Stimulated activated naive CD8-positive, alpha-beta T cell treated with anti-CD3 and anti-CD28 coated beads, Interleukin-15, Interleukin-2, amounts not matched to agents 100 ng/mL and 50 ng/mL, for 24 hours (primary cell): ENCODE measurements at regions not wholly inside any gene's neighbourhood (a gene's known extent, or its start where the extent isn't known, plus 50 kb on each side); places are given as distances from the start of the nearest gene placed in this dataset.

Experiments
- H3K27ac Mint-ChIP-seq: one replicate; pipeline ENCODE4 v1.8.0; 2021; ENCODE audit warnings: mild to moderate bottlenecking, mixed read lengths
- H3K27me3 Mint-ChIP-seq: one replicate; pipeline ENCODE4 v1.8.0; 2021; ENCODE audit warnings: mixed read lengths
- H3K36me3 Mint-ChIP-seq: one replicate; pipeline ENCODE4 v1.8.0; 2021; ENCODE audit warnings: low read depth, mixed read lengths
- H3K4me1 Mint-ChIP-seq: one replicate; pipeline ENCODE4 v1.8.0; 2021; ENCODE audit warnings: low read depth, mixed read lengths
- H3K4me3 Mint-ChIP-seq: one replicate; pipeline ENCODE4 v1.8.0; 2021; ENCODE audit warnings: mild to moderate bottlenecking, mixed read lengths
- H3K9me3 Mint-ChIP-seq: one replicate; pipeline ENCODE4 v1.8.0; 2021; ENCODE audit warnings: mixed read lengths

DNA sequence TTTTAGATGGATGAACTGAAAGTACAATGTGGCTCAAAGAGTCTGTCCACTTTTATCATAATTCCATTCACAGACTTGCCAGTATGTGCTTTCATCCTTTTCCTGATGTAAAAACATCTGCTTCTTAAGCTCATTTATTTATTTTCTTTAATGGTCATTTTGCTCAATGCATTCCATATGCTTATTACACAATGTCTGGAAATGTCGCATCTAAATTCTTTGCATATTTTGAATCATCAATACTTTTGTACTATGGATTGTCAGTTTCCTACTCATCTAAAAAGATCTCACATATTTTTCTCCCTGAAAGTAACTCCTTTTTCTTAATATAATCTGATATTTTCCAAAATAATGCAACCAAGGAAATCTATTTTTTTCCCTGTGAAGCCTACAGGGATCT is 1315.8 kb downstream of the EFNB2 start:
- H3K27me3 Mint-ChIP-seq, result no peaks in the 10 kb centered on the region
- no peaks in the 10 kb centered on the region for H3K9me3 Mint-ChIP-seq
- no peak overlapping the region for H3K27ac Mint-ChIP-seq
- no peaks in the 10 kb centered on the region for H3K4me1 Mint-ChIP-seq
- H3K36me3 Mint-ChIP-seq, result no peaks in the 10 kb centered on the region
- H3K4me3 Mint-ChIP-seq, result no peak overlapping the region

DNA sequence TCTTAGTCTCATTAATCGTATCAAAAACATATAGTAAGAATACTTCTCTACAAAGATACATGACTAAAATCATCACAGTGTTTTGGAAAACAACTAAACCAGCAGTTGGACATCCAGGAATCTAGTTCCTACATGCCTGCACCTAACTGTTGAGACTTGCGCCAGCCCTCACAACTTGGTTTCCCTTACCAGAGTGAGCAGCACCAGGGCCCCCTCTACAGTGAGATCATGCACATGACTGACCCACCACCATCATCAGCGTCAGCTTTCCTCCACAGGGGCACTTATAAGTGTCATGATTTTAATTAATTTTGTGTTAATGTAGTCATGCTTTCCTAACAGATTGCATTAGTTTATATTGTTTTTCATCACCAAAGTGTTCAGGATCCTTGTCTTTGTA is 1322.0 kb downstream of the EFNB2 start:
- no peaks in the 10 kb centered on the region for H3K4me1 Mint-ChIP-seq
- no peaks in the 10 kb centered on the region for H3K27me3 Mint-ChIP-seq
- no peak overlapping the region for H3K4me3 Mint-ChIP-seq
- no peaks in the 10 kb centered on the region for H3K9me3 Mint-ChIP-seq
- no peak overlapping the region for H3K27ac Mint-ChIP-seq
- no peaks in the 10 kb centered on the region for H3K36me3 Mint-ChIP-seq

DNA sequence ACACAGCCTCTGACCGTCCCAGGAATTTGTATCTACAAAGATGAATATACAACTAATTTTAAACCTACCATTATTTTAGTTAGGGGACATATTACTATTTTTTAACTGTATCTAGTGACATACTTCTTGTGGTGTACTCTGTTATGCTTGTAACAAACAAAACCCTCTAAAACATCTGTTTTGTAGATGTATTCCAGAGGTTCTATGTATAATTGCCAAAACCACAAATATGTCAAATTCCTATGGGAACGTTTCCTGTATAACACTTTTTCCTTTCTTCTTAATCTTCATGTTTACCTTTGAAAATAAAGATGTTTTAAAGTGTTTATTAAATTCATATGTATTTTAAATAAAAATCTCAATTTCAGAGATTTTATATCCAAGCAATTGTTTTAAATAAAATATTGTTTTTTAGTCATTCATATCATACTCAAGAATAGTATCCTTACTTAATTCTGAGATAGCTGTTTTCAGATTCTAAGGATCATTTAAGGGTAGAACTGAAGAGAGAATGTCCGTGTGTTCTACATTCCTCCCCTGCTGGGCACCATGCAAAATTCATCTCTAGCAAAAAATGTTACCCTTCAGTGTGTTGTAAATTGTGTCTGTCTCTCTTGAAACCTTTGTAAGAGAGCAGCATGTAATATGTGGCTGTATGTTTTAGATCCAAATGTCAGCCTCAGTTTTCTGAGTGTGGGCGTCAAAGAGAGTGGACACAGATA is 1327.7 kb downstream of the EFNB2 start:
- H3K36me3 Mint-ChIP-seq, result no peaks in the 10 kb centered on the region
- no peak overlapping the region for H3K4me3 Mint-ChIP-seq
- H3K27ac Mint-ChIP-seq, result no peak overlapping the region
- H3K27me3 Mint-ChIP-seq, result no peaks in the 10 kb centered on the region
- no peaks in the 10 kb centered on the region for H3K4me1 Mint-ChIP-seq
- H3K9me3 Mint-ChIP-seq, result no peaks in the 10 kb centered on the region

DNA sequence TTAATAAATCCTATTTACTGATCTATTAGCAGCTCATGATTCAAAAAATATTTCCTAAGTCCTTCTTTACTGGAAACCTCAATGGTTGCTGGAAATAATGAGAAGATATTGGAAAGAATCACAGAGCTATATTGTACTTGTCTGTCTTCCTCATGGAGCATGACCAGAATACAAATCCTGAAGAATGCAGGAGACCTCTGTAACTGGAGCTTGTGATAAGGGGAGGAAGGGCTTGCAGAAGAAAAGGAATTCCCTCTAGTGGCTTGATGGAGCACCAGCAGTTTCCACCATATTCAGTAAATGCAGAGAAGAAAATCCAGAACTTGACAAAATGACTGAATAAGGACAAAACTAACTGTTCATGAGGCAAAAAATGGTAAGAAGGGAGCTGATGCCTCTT is 1333.1 kb downstream of the EFNB2 start:
- H3K27ac Mint-ChIP-seq, result no peak overlapping the region
- H3K36me3 Mint-ChIP-seq, result no peaks in the 10 kb centered on the region
- no peaks in the 10 kb centered on the region for H3K4me1 Mint-ChIP-seq
- H3K4me3 Mint-ChIP-seq, result no peak overlapping the region
- peaks cover 6% of the 10 kb centered on the region for H3K27me3 Mint-ChIP-seq
- H3K9me3 Mint-ChIP-seq, result no peaks in the 10 kb centered on the region

DNA sequence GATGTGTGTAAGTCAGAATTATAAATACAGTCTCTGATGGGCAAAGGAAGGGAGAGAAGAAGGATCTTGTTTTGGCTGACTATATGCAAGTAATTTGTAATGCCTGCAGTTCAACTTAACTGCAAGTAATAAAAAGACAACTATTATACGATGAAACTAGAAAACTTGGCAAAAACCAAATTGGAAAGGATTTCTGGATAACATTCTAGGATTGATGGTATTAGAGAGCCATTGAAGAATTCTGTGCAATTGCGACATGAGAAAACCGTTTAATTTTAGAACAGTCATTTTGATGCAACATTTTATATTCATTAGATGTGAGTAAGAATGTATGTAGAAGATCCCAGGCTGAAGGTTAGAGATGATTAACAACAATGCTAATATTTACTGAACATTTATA is 1334.1 kb downstream of the EFNB2 start:
- Mint-ChIP-seq H3K27me3 (peaks cover 6% of the 10 kb centered on the region), H3K4me1 (no peaks in the 10 kb centered on the region), H3K36me3 (no peaks in the 10 kb centered on the region), H3K4me3 (no peak overlapping the region), H3K9me3 (no peaks in the 10 kb centered on the region), H3K27ac (no peak overlapping the region)

- H3K36me3 Mint-ChIP-seq, result no peaks in the 10 kb centered on the region
- no peaks in the 10 kb centered on the region for H3K9me3 Mint-ChIP-seq
- peaks cover 6% of the 10 kb centered on the region for H3K27me3 Mint-ChIP-seq
- no peak overlapping the region for H3K4me3 Mint-ChIP-seq
- H3K27ac Mint-ChIP-seq, result no peak overlapping the region
- no peaks in the 10 kb centered on the region for H3K4me1 Mint-ChIP-seq
Observed at GRCh38 chr13:105200181-105200580, 1335.3 kb downstream of the EFNB2 start.

DNA sequence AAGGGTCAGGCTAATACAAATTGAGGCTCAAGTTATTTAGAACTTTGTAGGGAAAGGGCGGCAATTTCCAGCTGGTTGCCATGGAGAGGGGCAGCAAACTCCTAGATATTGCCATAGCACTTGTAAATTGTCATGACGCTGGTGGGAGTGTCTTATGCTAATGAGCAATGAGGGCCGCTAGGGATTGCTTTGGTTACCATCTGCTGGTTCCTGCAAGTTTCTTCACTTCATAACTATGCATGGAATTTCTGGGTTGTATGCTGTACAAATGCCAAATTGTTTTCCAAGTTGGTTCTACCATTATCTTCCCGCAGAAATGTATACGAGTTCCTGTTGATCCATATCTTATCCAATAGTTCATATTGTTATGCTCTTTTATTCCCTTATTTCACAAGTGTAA is 1339.4 kb downstream of the EFNB2 start:
- Mint-ChIP-seq H3K4me3 (no peak overlapping the region), H3K36me3 (no peaks in the 10 kb centered on the region), H3K4me1 (no peaks in the 10 kb centered on the region), H3K27me3 (peaks cover under 1% of the 10 kb centered on the region), H3K27ac (no peak overlapping the region), H3K9me3 (no peaks in the 10 kb centered on the region)

- Mint-ChIP-seq H3K4me3 (no peak overlapping the region), H3K27ac (no peak overlapping the region), H3K9me3 (no peaks in the 10 kb centered on the region), H3K27me3 (no peaks in the 10 kb centered on the region), H3K36me3 (no peaks in the 10 kb centered on the region), H3K4me1 (no peaks in the 10 kb centered on the region)
Observed at GRCh38 chr13:105193026-105193425, 1342.4 kb downstream of the EFNB2 start.

DNA sequence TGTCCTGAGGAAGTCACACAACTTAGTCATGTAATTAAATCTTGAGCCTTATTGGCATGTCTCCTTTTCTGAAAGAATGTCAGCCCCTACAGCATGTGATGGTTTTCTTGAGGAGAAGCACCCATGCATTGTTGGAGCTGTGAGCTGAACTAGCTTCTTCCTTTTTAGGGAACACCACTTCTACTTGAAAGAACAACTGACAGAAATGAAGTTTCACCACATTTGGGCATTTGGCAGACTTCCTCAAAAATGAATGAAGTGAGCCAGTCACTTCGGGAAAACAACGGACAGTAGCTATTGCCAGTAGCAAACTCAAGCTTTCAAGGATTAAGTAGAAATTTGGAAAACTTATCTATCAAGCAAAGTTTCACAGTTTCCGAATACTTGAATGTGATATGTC is 1351.3 kb downstream of the EFNB2 start:
- no peak overlapping the region for H3K27ac Mint-ChIP-seq
- no peaks in the 10 kb centered on the region for H3K36me3 Mint-ChIP-seq
- no peaks in the 10 kb centered on the region for H3K27me3 Mint-ChIP-seq
- H3K4me3 Mint-ChIP-seq, result no peak overlapping the region
- H3K4me1 Mint-ChIP-seq, result no peaks in the 10 kb centered on the region
- H3K9me3 Mint-ChIP-seq, result no peaks in the 10 kb centered on the region

GRCh38 chr13:105177265-105177900 is 1358.1 kb downstream of the EFNB2 start:
- Mint-ChIP-seq H3K27me3 (no peaks in the 10 kb centered on the region), H3K27ac (no peak overlapping the region), H3K4me1 (no peaks in the 10 kb centered on the region), H3K9me3 (no peaks in the 10 kb centered on the region), H3K4me3 (no peak overlapping the region), H3K36me3 (no peaks in the 10 kb centered on the region)

DNA sequence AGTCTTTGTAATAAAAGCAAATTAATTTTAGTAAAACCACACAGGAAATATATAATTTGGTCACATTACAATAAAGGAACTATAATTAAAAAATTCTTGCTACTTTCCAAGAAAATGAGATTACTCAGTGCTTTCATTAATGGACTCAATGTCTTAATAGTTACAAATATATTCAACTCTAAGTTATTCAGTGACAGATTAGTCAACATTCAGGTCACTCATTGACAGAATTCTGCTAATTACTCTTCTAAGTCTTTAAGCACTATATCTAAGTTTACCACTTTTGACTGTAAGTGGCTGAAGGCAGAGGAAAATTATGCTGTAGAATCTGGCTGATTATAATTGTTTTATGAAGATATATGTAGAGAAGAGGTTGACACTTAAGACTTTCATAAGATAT is 1365.0 kb downstream of the EFNB2 start:
- no peak overlapping the region for H3K27ac Mint-ChIP-seq
- no peak overlapping the region for H3K4me3 Mint-ChIP-seq
- no peaks in the 10 kb centered on the region for H3K36me3 Mint-ChIP-seq
- no peaks in the 10 kb centered on the region for H3K4me1 Mint-ChIP-seq
- peaks cover 5% of the 10 kb centered on the region for H3K27me3 Mint-ChIP-seq
- H3K9me3 Mint-ChIP-seq, result no peaks in the 10 kb centered on the region

- H3K36me3 Mint-ChIP-seq, result no peaks in the 10 kb centered on the region
- H3K27me3 Mint-ChIP-seq, result peaks cover 6% of the 10 kb centered on the region
- H3K9me3 Mint-ChIP-seq, result no peaks in the 10 kb centered on the region
- H3K27ac Mint-ChIP-seq, result no peak overlapping the region
- no peak overlapping the region for H3K4me3 Mint-ChIP-seq
- H3K4me1 Mint-ChIP-seq, result no peaks in the 10 kb centered on the region
Observed at GRCh38 chr13:105168295-105168694, 1367.2 kb downstream of the EFNB2 start.

GRCh38 chr13:105167385-105167784 is 1368.1 kb downstream of the EFNB2 start:
- Mint-ChIP-seq H3K9me3 (no peaks in the 10 kb centered on the region), H3K4me1 (no peaks in the 10 kb centered on the region), H3K4me3 (no peak overlapping the region), H3K27me3 (peaks cover 6% of the 10 kb centered on the region), H3K27ac (no peak overlapping the region), H3K36me3 (no peaks in the 10 kb centered on the region)

GRCh38 chr13:105165449-105166125 is 1369.9 kb downstream of the EFNB2 start:
- Mint-ChIP-seq H3K36me3 (no peaks in the 10 kb centered on the region), H3K27me3 (peaks cover 9% of the 10 kb centered on the region), H3K4me3 (no peak overlapping the region), H3K9me3 (no peaks in the 10 kb centered on the region), H3K27ac (no peak overlapping the region), H3K4me1 (no peaks in the 10 kb centered on the region)

- Mint-ChIP-seq H3K9me3 (no peaks in the 10 kb centered on the region), H3K27ac (no peak overlapping the region), H3K4me3 (no peak overlapping the region), H3K36me3 (no peaks in the 10 kb centered on the region), H3K4me1 (no peaks in the 10 kb centered on the region), H3K27me3 (peaks cover 3% of the 10 kb centered on the region)
Observed at GRCh38 chr13:105159841-105160240, 1375.6 kb downstream of the EFNB2 start.
